Kidney (tissue), 13 donors: ENCODE measurements at regions not wholly inside any gene's neighbourhood (a gene's known extent, or its start where the extent isn't known, plus 50 kb on each side); places are given as distances from the start of the nearest gene placed in this dataset.

Source experiments
- DNase-seq, 5 donors: peaks; one replicate each; pipeline ENCODE4 v3.0.0-alpha.2; 2013 to 2020
- FAIRE-seq: peaks from 2 replicates; lab custom pipeline; 2012; peaks lifted over from hg19 to GRCh38; lab: Jason Lieb, UNC
- H3K27ac ChIP-seq, 2 donors: one replicate each; pipeline ENCODE4 v1.7.0; 2013; ENCODE audit warnings: low read depth in 2 of 2, low read length in 2 of 2, inconsistent platforms in 1 of 2
- H3K27me3 ChIP-seq: one replicate; pipeline ENCODE4 v1.7.1; 2013; ENCODE audit warnings: low read length, inconsistent platforms; ENCODE audit not compliant: control insufficient read depth, insufficient read depth
- H3K36me3 ChIP-seq, 3 donors: one replicate each; pipeline versions ENCODE4 v1.7.0 to v1.7.1; 2013; ENCODE audit warnings: low read length in 3 of 3, control low read depth in 1 of 3, inconsistent platforms in 1 of 3; ENCODE audit not compliant: insufficient read depth in 3 of 3, control insufficient read depth in 2 of 3
- H3K4me1 ChIP-seq, 3 donors: one replicate each; pipeline versions ENCODE4 v1.7.0 to v1.7.1; 2013; ENCODE audit warnings: low read length in 3 of 3, inconsistent platforms in 1 of 3, low read depth in 1 of 3; ENCODE audit not compliant: control insufficient read depth in 2 of 3, insufficient read depth in 2 of 3
- H3K4me3 ChIP-seq, 3 donors: one replicate each; pipeline versions ENCODE4 v1.7.0 to v1.8.1; 2013; ENCODE audit warnings: low read length in 3 of 3, control low read depth in 1 of 3, inconsistent platforms in 1 of 3
- H3K9ac ChIP-seq, 3 donors: one replicate each; pipeline versions ENCODE4 v1.7.0 to v1.7.1; 2013; ENCODE audit warnings: low read length in 3 of 3, control low read depth in 1 of 3, inconsistent platforms in 1 of 3
- H3K9me3 ChIP-seq, 3 donors: one replicate each; pipeline versions ENCODE4 v1.7.0 to v1.7.1; 2013; ENCODE audit warnings: low read length in 3 of 3, control low read depth in 1 of 3, inconsistent platforms in 1 of 3; ENCODE audit not compliant: control insufficient read depth in 2 of 3, insufficient read depth in 1 of 3
- CTCF ChIP-seq: IDR thresholded peaks from 3 replicates; pipeline ENCODE4 v1.5.1; 2012; ENCODE audit warnings: mild to moderate bottlenecking, moderate library complexity, borderline replicate concordance; ENCODE audit not compliant: insufficient read depth; ENCODE audit errors: extremely low read depth
- intact Hi-C: fragments of 100-400 bp; cut with DNase I; formaldehyde crosslinking; loops from one replicate; pipeline ENCODE4 v1.11.1; 2022
- donor health status: control.
- donor health status: control.
- donor health status: control.
- donor health status: control.
- donor health status: control.
- donor health status: DM: yes; HTN: yes; CAD: no.
- donor health status: Normal renal cell carcinoma (clear cell type).

- H3K36me3 ChIP-seq = no peaks in the 10 kb centered on the region
- H3K27ac ChIP-seq = no peak overlapping the region
- H3K27me3 ChIP-seq = no peaks in the 10 kb centered on the region
- DNase-seq (no peak), FAIRE-seq (no peak)
- no peaks in the 10 kb centered on the region for H3K4me1 ChIP-seq
- no peak overlapping the region for H3K9ac ChIP-seq
- H3K4me3 ChIP-seq = no peak overlapping the region
- TF ChIP-seq CTCF = no peak
- no peaks in the 10 kb centered on the region for H3K9me3 ChIP-seq
- intact Hi-C loops = no loop called here
Observed at GRCh38 chr6:113796038-113796437, 61.1 kb upstream of the MARCKS start.

GRCh38 chr6:113802779-113803178 lies 54.4 kb upstream of the MARCKS start:
- TF ChIP-seq CTCF = no peak
- intact Hi-C loops = no loop called here
- Histone ChIP-seq H3K4me3 (no peak overlapping the region), H3K27ac (no peak overlapping the region), H3K36me3 (no peaks in the 10 kb centered on the region), H3K9me3 (no peaks in the 10 kb centered on the region), H3K4me1 (no peaks in the 10 kb centered on the region), H3K27me3 (no peaks in the 10 kb centered on the region), H3K9ac (no peak overlapping the region)
- no peak for FAIRE-seq
- DNase-seq = no peak

DNA sequence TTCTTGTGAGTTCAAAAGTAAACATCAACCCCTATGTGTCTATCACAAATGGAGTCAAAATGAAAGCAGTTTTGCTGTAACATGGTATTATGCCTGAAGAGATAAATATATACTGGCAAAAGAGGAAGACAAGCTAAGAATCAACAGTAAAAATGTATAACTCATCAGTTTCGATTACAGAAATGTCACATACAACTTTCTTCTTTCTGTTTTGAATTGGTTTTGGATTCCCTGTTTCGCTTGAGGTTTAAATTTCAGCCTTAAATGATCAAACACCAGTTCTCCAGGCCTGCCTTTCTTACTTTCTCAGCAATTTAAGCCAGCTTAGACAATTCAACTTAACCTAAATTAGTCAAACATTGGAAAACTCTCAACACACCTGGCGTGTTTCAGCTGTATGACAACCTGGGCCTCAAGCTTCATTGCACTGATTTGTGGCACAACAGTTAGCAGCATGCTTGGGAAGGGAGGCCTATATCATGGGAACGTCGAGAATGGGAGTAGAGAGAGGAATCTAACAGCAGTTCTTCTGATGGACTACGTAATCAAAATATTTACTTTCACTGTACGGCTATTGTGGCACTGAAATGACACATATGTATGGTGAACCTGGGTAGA lies 51.9 kb upstream of the MARCKS start:
- H3K9me3 ChIP-seq = no peaks in the 10 kb centered on the region
- H3K27me3 ChIP-seq = no peaks in the 10 kb centered on the region
- intact Hi-C loops = no loop called here
- TF ChIP-seq CTCF = no peak
- no peak overlapping the region for H3K4me3 ChIP-seq
- H3K4me1 ChIP-seq = no peaks in the 10 kb centered on the region
- H3K27ac ChIP-seq = no peak overlapping the region
- H3K9ac ChIP-seq = no peak overlapping the region
- DNase-seq (no peak), FAIRE-seq (no peak)
- no peaks in the 10 kb centered on the region for H3K36me3 ChIP-seq
